HepG2 (cell line): ENCODE measurements at regions not wholly inside any gene's neighbourhood (a gene's known extent, or its start where the extent isn't known, plus 50 kb on each side); places are given as distances from the start of the nearest gene placed in this dataset.

ENCODE experiments used
- ATAC-seq: fragments of 200-7000 bp; cut with Tn5 transposase; 3 replicates; pipeline ENCODE4 v1.9.1; 2020; ENCODE audit warnings: mild to moderate bottlenecking, moderate library complexity
- BruUV-seq: library from RNA; stranded (reverse); fragments of 400-500 nt; replicated peaks from 2 replicates; lab custom pipeline; 2021; lab: Mats Ljungman, UMichigan
- CTCF ChIA-PET: fragments of 300-600 bp; formaldehyde crosslinking; extraction: SDS; loops from one replicate; lab custom pipeline; 2021; ENCODE audit warnings: low total read pairs, inconsistent platforms, low intra/inter-chr PET ratio; lab: Yijun Ruan, JAX
- POLR2A ChIA-PET: fragments of 350-600 bp; sonication (Branson Sonifier 250); formaldehyde crosslinking; loops from one replicate; lab custom pipeline; 2020; ENCODE audit warnings: antibody characterized with exemption, inconsistent platforms; lab: Yijun Ruan, JAX
- DNase-seq: peaks from one replicate; pipeline ENCODE4 v3.0.0-alpha.2; 2015; ENCODE audit warnings: low spot score
- FAIRE-seq: peaks from 3 replicates; lab custom pipeline; 2011; peaks lifted over from hg19 to GRCh38; lab: Jason Lieb, UNC
- H2AFZ ChIP-seq: one replicate; pipeline ENCODE4 v1.6.1; 2011; ENCODE audit warnings: low read length, inconsistent platforms
- H3K27ac ChIP-seq: fragments of 300-600 bp; 3 replicates; pipeline ENCODE4 v1.8.0; 2011; ENCODE audit warnings: mixed run types, mild to moderate bottlenecking, mixed read lengths, low read length, inconsistent platforms; ENCODE audit not compliant: insufficient read depth; ENCODE audit errors: extremely low read length
- H3K27me3 ChIP-seq, 2 experiments: fragments of 200-600 bp in 1 of 2; 2 replicates in 1 of 2; 3 replicates in 1 of 2; pipeline versions ENCODE4 v1.6.0 to v1.8.0; 2011; ENCODE audit warnings: low read length in 2 of 2, mild to moderate bottlenecking in 2 of 2, moderate library complexity in 2 of 2, inconsistent platforms in 1 of 2; ENCODE audit not compliant: insufficient read depth in 2 of 2, control insufficient read depth in 1 of 2
- H3K36me3 ChIP-seq, 2 experiments: fragments of 200-600 bp in 1 of 2; replicated peaks in 1 of 2; 2 replicates in 1 of 2; 3 replicates in 1 of 2; pipeline versions ENCODE4 v1.5.1 to v1.8.0; 2011; ENCODE audit warnings: low read length in 2 of 2, inconsistent platforms in 1 of 2; ENCODE audit not compliant: insufficient read depth in 2 of 2, control insufficient read depth in 1 of 2
- H3K4me1 ChIP-seq: 2 replicates; pipeline ENCODE4 v1.5.1; 2012; ENCODE audit warnings: low read length, inconsistent platforms; ENCODE audit not compliant: insufficient read depth
- H3K4me2 ChIP-seq: 2 replicates; pipeline ENCODE4 v1.6.0; 2011; ENCODE audit warnings: low read depth, low read length, inconsistent platforms
- H3K4me3 ChIP-seq, 3 experiments: fragments of 200-600 bp in 1 of 3; sonication (generic), shearing (Covaris generic) in 1 of 3; replicated peaks in 1 of 3; 2 replicates each; pipeline ENCODE4 v1.5.1; 2011 to 2016; ENCODE audit warnings: low read length in 3 of 3, inconsistent platforms in 2 of 3, low read depth in 2 of 3, mild to moderate bottlenecking in 2 of 3, control low read depth in 1 of 3, mixed read lengths in 1 of 3; ENCODE audit not compliant: insufficient read depth in 1 of 3
- H3K79me2 ChIP-seq: one replicate; pipeline ENCODE4 v1.6.1; 2011; ENCODE audit warnings: low read length, inconsistent platforms; ENCODE audit not compliant: insufficient read depth
- H3K9ac ChIP-seq: 2 replicates; pipeline ENCODE4 v1.6.0; 2011; ENCODE audit warnings: mild to moderate bottlenecking, low read depth, low read length, inconsistent platforms; ENCODE audit not compliant: insufficient read depth
- H3K9me3 ChIP-seq: 2 replicates; pipeline ENCODE4 v1.5.1; 2012; ENCODE audit warnings: mild to moderate bottlenecking, low read length
- H4K20me1 ChIP-seq: 2 replicates; pipeline ENCODE4 v1.6.0; 2011; ENCODE audit warnings: inconsistent platforms, mild to moderate bottlenecking, low read length, moderate library complexity; ENCODE audit not compliant: insufficient read depth
- CCAR2 ChIP-seq: fragments of 200-400 bp; formaldehyde crosslinking; optimal IDR thresholded peaks from 2 replicates; pipeline ENCODE3; 2018; ENCODE audit warnings: low read depth, mild to moderate bottlenecking, low read length, moderate library complexity
- HIC2 ChIP-seq: sonication (generic); formaldehyde crosslinking; IDR thresholded peaks from 2 replicates; pipeline ENCODE4 v1.9.0; 2022; ENCODE audit warnings: low read depth, missing genetic modification reagents
- IRF1 ChIP-seq: sonication (generic); formaldehyde crosslinking; IDR thresholded peaks from 2 replicates; pipeline ENCODE4 v1.4.0; 2020; ENCODE audit warnings: low read depth, mild to moderate bottlenecking, missing genetic modification reagents
- SIX4 ChIP-seq: sonication (generic); formaldehyde crosslinking; IDR thresholded peaks from 2 replicates; pipeline ENCODE4 v1.4.0; 2020; ENCODE audit warnings: missing genetic modification reagents
- SP1 ChIP-seq, 2 experiments: fragments of 450-650 bp in 1 of 2; sonication (generic) in 1 of 2; formaldehyde crosslinking in 1 of 2; IDR thresholded peaks; 2 replicates each; pipeline versions ENCODE4 v1.4.0 to v1.6.1; 2016 to 2020; ENCODE audit warnings: missing genetic modification reagents in 1 of 2
- ZBTB33 ChIP-seq: sonication (generic); formaldehyde crosslinking; IDR thresholded peaks from 2 replicates; pipeline ENCODE4 v1.4.0; 2020; ENCODE audit warnings: missing genetic modification reagents
- ZNF136 ChIP-seq: sonication (generic); formaldehyde crosslinking; IDR thresholded peaks from 2 replicates; pipeline ENCODE4 v1.8.1; 2022; ENCODE audit warnings: low read depth, mild to moderate bottlenecking, moderate library complexity, missing genetic modification reagents
- ZNF275 ChIP-seq: sonication (generic); formaldehyde crosslinking; IDR thresholded peaks from 2 replicates; pipeline ENCODE4 v1.8.0; 2022; ENCODE audit warnings: missing genetic modification reagents, mild to moderate bottlenecking, inconsistent platforms, borderline replicate concordance
- ZNF33B ChIP-seq: sonication (generic); formaldehyde crosslinking; IDR thresholded peaks from 2 replicates; pipeline ENCODE4 v1.5.1; 2020; ENCODE audit warnings: mild to moderate bottlenecking, missing genetic modification reagents
- ZNF414 ChIP-seq: sonication (generic); formaldehyde crosslinking; IDR thresholded peaks from 2 replicates; pipeline ENCODE4 v1.5.0; 2020; ENCODE audit warnings: missing genetic modification reagents
- ZNF674 ChIP-seq: sonication (generic); formaldehyde crosslinking; IDR thresholded peaks from 2 replicates; pipeline ENCODE4 v1.5.0; 2020; ENCODE audit warnings: low read depth, mild to moderate bottlenecking, missing genetic modification reagents
- ZNF816 ChIP-seq: sonication (generic); formaldehyde crosslinking; IDR thresholded peaks from 2 replicates; pipeline ENCODE4 v1.8.0; 2022; ENCODE audit warnings: missing genetic modification reagents, mild to moderate bottlenecking, borderline replicate concordance
- in situ Hi-C: cut with HindIII; loops from 2 replicates; pipeline ENCODE4 v1.10.0; 2017; ENCODE audit warnings: low pct_unique_long_range_greater_than_20kb; ENCODE audit not compliant: extremely low pct_ligation_motif_present
- intact Hi-C: fragments of 100-400 bp; cut with micrococcal nuclease; formaldehyde crosslinking; loops from one replicate; pipeline ENCODE4 v1.10.0; 2022; ENCODE audit not compliant: unreplicated experiment
- TF ChIP-seq, protein P1 (sequence below): sonication (generic); formaldehyde crosslinking; IDR thresholded peaks from 2 replicates; pipeline ENCODE4 v1.4.0; 2020; ENCODE audit warnings: missing genetic modification reagents

- Histone ChIP-seq H3K36me3 (no peaks in the 10 kb centered on the region), H3K9me3 (no peaks in the 10 kb centered on the region), H3K9ac (no peak overlapping the region), H4K20me1 (no peaks in the 10 kb centered on the region), H3K79me2 (no peaks in the 10 kb centered on the region), H3K4me2 (no peak overlapping the region), H3K4me1 (no peaks in the 10 kb centered on the region), H3K27ac (no peak overlapping the region), H2AFZ (no peak overlapping the region), H3K4me3 (no peak overlapping the region), H3K27me3 (no peaks in the 10 kb centered on the region)
- CTCF ChIA-PET: no interaction called here
- intact Hi-C loops (no loop called here), in situ Hi-C loops (no loop called here)
- BruUV-seq: no TSS peak
- ATAC-seq: no peak
- no peak for FAIRE-seq
- no peak for DNase-seq
- TF ChIP-seq IRF1 (no peak), CCAR2 (no peak), ZNF674 (no peak), ZNF414 (no peak), HIC2 (CRISPR knock-in tag) (no peak), SP1 (IDR thresholded peaks at IDR 0.05) (no peak), SP1 (CRISPR knock-in tag; IDR thresholded peaks at IDR 0.05) (no peak), ZNF33B (no peak), SIX4 (CRISPR knock-in tag) (no peak), ZNF275 (CRISPR knock-in tag) (no peak), ZNF136 (CRISPR knock-in tag) (no peak), ZNF816 (CRISPR knock-in tag) (no peak), ZBTB33 (CRISPR knock-in tag) (no peak)
- TF ChIP-seq, protein P1, sequence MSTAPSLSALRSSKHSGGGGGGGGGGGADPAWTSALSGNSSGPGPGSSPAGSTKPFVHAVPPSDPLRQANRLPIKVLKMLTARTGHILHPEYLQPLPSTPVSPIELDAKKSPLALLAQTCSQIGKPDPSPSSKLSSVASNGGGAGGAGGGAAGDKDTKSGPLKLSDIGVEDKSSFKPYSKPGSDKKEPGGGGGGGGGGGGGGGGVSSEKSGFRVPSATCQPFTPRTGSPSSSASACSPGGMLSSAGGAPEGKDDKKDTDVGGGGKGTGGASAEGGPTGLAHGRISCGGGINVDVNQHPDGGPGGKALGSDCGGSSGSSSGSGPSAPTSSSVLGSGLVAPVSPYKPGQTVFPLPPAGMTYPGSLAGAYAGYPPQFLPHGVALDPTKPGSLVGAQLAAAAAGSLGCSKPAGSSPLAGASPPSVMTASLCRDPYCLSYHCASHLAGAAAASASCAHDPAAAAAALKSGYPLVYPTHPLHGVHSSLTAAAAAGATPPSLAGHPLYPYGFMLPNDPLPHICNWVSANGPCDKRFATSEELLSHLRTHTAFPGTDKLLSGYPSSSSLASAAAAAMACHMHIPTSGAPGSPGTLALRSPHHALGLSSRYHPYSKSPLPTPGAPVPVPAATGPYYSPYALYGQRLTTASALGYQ: no peak
- POLR2A ChIA-PET: no interaction called here
These were observed 443.2 kb downstream of the MAFB start for GRCh38 chr20:40245829-40246228.
